ENCODE measurements at regions not wholly inside any gene's neighbourhood (a gene's known extent, or its start where the extent isn't known, plus 50 kb on each side); places are given as distances from the start of the nearest gene placed in this dataset.

- Histone ChIP-seq H3K27me3 (no peaks in the 10 kb centered on the region), H3K4me1 (no peaks in the 10 kb centered on the region), H3K36me3 (no peaks in the 10 kb centered on the region), H3K4me3 (no peak overlapping the region), H3K27ac (no peak overlapping the region), H3K9me3 (no peaks in the 10 kb centered on the region)
- TF ChIP-seq CTCF (IDR thresholded peaks at IDR 0.05) = no peak
- no peak for DNase-seq (ENCODE audit: low spot score)
Measured at GRCh38 chr3:109643590-109643989, 306.2 kb upstream of the DPPA4 start.

GRCh38 chr3:109644332-109644731 is 307.0 kb upstream of the DPPA4 start:
- H3K4me1 ChIP-seq = no peaks in the 10 kb centered on the region
- H3K4me3 ChIP-seq = no peak overlapping the region
- H3K36me3 ChIP-seq = no peaks in the 10 kb centered on the region
- no peak for DNase-seq (ENCODE audit: low spot score)
- TF ChIP-seq CTCF (IDR thresholded peaks at IDR 0.05) = no peak
- H3K27me3 ChIP-seq = no peaks in the 10 kb centered on the region
- no peaks in the 10 kb centered on the region for H3K9me3 ChIP-seq
- H3K27ac ChIP-seq = no peak overlapping the region

- H3K27ac ChIP-seq = no peak overlapping the region
- no peaks in the 10 kb centered on the region for H3K9me3 ChIP-seq
- H3K4me1 ChIP-seq = no peaks in the 10 kb centered on the region
- TF ChIP-seq CTCF (IDR thresholded peaks at IDR 0.05) = no peak
- no peaks in the 10 kb centered on the region for H3K27me3 ChIP-seq
- H3K4me3 ChIP-seq = no peak overlapping the region
- DNase-seq (ENCODE audit: low spot score) = no peak
- H3K36me3 ChIP-seq = no peaks in the 10 kb centered on the region
Measured at GRCh38 chr3:109644746-109645145, 307.4 kb upstream of the DPPA4 start.

GRCh38 chr3:109648027-109648426 is 310.7 kb upstream of the DPPA4 start:
- TF ChIP-seq CTCF (IDR thresholded peaks at IDR 0.05) = no peak
- no peak overlapping the region for H3K27ac ChIP-seq
- H3K36me3 ChIP-seq = no peaks in the 10 kb centered on the region
- no peaks in the 10 kb centered on the region for H3K4me1 ChIP-seq
- no peaks in the 10 kb centered on the region for H3K9me3 ChIP-seq
- no peak for DNase-seq (ENCODE audit: low spot score)
- no peak overlapping the region for H3K4me3 ChIP-seq
- no peaks in the 10 kb centered on the region for H3K27me3 ChIP-seq

- no peak for DNase-seq (ENCODE audit: low spot score)
- H3K4me3 ChIP-seq = no peak overlapping the region
- no peaks in the 10 kb centered on the region for H3K27me3 ChIP-seq
- TF ChIP-seq CTCF (IDR thresholded peaks at IDR 0.05) = no peak
- peaks cover 0 to 12% of the 10 kb centered on the region in 2 donors for H3K9me3 ChIP-seq
- no peaks in the 10 kb centered on the region for H3K36me3 ChIP-seq
- no peaks in the 10 kb centered on the region for H3K4me1 ChIP-seq
- no peak overlapping the region for H3K27ac ChIP-seq
Measured at GRCh38 chr3:109656225-109656624, 318.9 kb upstream of the DPPA4 start.

- no peaks in the 10 kb centered on the region for H3K36me3 ChIP-seq
- DNase-seq (ENCODE audit: low spot score) = no peak
- H3K9me3 ChIP-seq = no peaks in the 10 kb centered on the region
- no peak overlapping the region for H3K27ac ChIP-seq
- no peaks in the 10 kb centered on the region for H3K27me3 ChIP-seq
- no peaks in the 10 kb centered on the region for H3K4me1 ChIP-seq
- no peak overlapping the region for H3K4me3 ChIP-seq
- no peak for TF ChIP-seq CTCF (IDR thresholded peaks at IDR 0.05)
Measured at GRCh38 chr3:109678600-109678999, 341.3 kb upstream of the DPPA4 start.

Data from right atrium auricular region (tissue), 2 donors.